Cardiac septum (tissue), 1 donor: ENCODE measurements at regions not wholly inside any gene's neighbourhood (a gene's known extent, or its start where the extent isn't known, plus 50 kb on each side); places are given as distances from the start of the nearest gene placed in this dataset.
"Not testable (repeated sequence)": the region's sequence is repeated elsewhere in the genome, so short reads cannot be mapped to it uniquely, and the experiment has no call there.

Source experiments
- DNase-seq: peaks from one replicate; pipeline ENCODE4 v3.0.0-alpha.2; 2020; ENCODE audit warnings: low spot score
- intact Hi-C: fragments of 100-400 bp; cut with DNase I; formaldehyde crosslinking; loops from one replicate; pipeline ENCODE4 v1.14.0; 2022
- donor health status: DM: no; HTN: no; CAD: no.

- DNase-seq, result no peak
- intact Hi-C loops, result loop anchor here (5.0 to 10.0 kb wide), 2 partner anchors 37 to 190 kb away; no protein-coding TSS in a partner anchor
Measured at GRCh38 chr1:172934417-172934762, 116.4 kb downstream of the TNFSF18 start.

DNA sequence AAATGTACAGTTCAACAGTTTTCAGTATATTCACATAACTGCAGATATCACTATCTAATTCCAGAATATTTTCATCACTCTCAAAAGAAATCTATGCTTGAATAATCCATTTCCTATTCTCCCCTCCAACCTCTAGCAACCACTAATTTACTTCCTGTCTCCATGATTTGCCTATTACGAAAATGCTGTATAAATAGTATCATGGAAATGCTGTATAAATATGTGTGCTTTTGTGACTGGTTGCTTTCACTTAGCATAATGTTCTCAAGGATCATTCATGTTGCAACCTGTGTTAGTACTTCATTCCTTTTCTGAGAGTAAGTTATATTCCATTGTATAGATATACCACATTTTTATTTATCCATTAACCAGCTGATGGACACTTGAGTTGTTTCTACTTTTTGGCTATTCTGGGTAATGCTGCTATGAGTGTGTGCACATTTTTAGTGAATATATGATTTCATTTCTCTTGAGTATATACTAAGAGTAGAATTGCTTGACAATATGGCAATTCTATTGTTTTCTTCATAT lies 115.6 kb downstream of the TNFSF18 start:
- intact Hi-C loops, result loop anchor here (10.0 kb wide), 1 partner anchor 190 kb away; no protein-coding TSS in a partner anchor
- no peak for DNase-seq

DNA sequence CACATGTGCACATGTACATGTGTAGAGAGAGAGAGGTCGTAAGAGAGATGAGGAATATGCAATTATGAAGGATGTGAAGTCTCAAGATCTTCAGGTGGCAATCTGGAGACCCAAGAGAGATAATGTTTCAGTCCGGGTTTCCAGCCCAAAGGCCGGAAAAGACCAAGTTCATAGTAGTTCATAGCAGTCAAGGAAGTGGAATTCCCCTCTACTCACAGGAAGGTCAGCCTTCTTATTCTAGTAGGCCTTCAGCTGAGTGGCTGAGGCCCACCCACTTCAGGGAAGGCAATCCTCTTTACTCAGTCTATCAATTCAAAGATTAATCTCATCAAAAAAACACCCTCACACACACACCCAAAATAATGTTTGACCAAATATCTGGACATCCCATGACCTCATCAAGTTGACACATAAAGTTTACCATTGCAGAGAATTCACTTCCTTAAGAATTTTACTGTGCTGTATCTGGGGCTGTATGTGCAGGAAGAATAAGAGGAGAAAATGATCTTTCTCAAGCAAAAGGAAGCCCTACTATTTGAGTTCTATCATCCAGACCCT lies 114.6 kb downstream of the TNFSF18 start:
- no peak for DNase-seq

GRCh38 chr1:172938681-172939080 lies 112.1 kb downstream of the TNFSF18 start:
- intact Hi-C loops, result loop anchor here (10.0 kb wide), 1 partner anchor 186 kb away; no protein-coding TSS in a partner anchor
- DNase-seq, result no peak

More for the DNA sequence above, 114.6 kb downstream of the TNFSF18 start:
- intact Hi-C loops, result loop anchor here (10.0 kb wide), 1 partner anchor 189 kb away; no protein-coding TSS in a partner anchor

DNA sequence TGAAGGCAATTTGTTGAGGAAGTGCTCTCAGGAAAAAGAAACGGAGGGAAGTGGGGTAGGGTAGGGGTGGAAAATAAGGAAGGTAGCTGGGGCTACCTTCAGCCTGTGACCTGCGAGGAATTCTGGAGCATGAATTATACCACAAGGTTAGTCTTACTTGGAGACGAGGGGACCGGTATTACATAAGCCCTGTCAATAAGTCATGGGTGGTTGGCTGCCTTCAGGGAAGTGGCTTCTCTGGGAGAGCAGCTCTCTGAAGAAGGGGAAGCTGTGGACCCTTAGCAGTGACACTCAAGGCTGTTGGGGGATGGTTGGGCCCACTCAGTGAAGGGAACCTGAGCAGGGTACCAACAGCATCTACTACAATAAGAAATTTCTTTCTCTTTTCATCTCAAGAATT lies 111.3 kb downstream of the TNFSF18 start:
- intact Hi-C loops, result loop anchor here (10.0 kb wide), 1 partner anchor 185 kb away; no protein-coding TSS in a partner anchor
- no peak for DNase-seq

- intact Hi-C loops, result no loop called here
- DNase-seq, result no peak
Measured at GRCh38 chr1:172940174-172940855, 110.4 kb downstream of the TNFSF18 start.

GRCh38 chr1:172941471-172941870 lies 109.3 kb downstream of the TNFSF18 start:
- DNase-seq, result no peak
- intact Hi-C loops, result no loop called here

GRCh38 chr1:172941945-172942344 lies 108.8 kb downstream of the TNFSF18 start:
- intact Hi-C loops, result no loop called here
- DNase-seq, result no peak

DNA sequence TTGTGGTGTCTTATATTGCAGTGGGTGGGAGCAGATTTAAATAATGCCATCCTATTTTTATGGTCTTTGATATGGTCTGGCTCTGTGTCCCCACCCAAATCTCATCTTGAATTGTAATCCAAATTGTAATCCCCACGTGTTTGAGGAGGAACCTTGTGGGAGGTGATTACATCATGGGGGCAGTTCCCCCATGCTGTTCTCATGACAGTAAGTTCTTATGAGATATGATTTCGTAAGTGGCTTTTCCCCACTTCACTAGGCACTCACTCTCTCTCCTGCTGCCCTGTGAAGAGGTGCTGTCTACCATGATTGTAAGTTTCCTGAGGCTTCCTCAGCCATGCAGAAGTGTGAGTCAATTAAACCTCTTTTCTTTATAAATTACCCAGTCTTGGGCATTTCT lies 107.6 kb downstream of the TNFSF18 start:
- DNase-seq, intact Hi-C loops: not testable (repeated sequence)

DNA sequence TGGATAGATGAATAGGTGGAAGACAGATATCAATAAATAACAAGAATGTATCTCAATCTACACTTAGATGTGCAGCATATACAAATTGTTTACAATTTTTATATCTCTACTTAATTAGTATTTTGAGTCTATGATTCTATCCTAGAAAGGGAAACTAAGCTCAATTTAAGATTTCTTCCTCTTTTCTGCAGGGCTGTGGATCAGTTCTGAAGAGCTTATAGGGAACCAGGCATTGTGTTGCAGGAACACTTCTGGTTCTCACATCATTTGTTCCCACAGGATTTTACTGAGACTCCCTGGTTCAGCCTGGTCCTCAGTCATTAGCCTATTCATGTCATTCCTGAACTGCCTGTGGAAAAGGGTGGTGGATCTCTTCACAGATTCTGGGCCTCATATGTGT lies 105.8 kb downstream of the TNFSF18 start:
- intact Hi-C loops, result no loop called here
- DNase-seq, result no peak

DNA sequence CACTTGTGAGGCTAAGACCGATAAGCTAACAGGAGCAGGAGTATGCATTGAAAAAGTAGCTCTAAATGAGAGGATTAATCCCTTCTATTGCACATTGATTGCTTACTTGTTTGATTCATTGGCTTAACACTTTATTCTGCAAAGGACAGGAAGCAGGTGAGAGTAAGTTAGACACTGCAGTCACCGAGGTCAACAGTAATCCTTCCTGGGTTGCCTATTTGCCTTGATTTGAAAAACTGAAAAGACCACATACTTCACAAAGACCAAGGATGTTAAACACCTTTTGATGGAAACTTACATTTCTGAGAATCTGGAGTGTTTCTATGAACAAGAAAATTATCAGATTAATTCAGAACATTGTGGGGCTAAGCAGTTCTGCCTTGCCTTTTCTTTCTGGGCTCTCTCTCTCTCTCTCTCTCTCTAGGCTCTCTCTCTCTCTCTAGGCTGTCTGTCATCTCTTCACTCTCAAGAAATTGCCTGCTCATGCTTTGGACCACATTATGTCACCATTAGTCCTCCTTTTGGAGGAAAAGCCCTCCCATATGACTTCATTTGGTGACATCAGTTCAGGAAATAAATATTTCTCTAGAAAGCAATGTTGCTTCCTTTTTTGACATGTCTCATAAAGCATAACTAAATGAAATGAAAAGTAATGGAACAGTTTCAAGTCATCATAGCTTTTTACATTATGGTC lies 103.8 kb downstream of the TNFSF18 start:
- intact Hi-C loops, result no loop called here

GRCh38 chr1:172948457-172948856 lies 102.3 kb downstream of the TNFSF18 start:
- DNase-seq, result no peak

More for the DNA sequence above, 103.8 kb downstream of the TNFSF18 start:
- no peak for DNase-seq

GRCh38 chr1:172949096-172949495 lies 101.6 kb downstream of the TNFSF18 start:
- intact Hi-C loops, result no loop called here
- DNase-seq, result no peak

More at GRCh38 chr1:172948457-172948856, 102.3 kb downstream of the TNFSF18 start:
- intact Hi-C loops, result no loop called here

- intact Hi-C loops, result no loop called here
- no peak for DNase-seq
Measured at GRCh38 chr1:172950528-172950927, 100.2 kb downstream of the TNFSF18 start.

DNA sequence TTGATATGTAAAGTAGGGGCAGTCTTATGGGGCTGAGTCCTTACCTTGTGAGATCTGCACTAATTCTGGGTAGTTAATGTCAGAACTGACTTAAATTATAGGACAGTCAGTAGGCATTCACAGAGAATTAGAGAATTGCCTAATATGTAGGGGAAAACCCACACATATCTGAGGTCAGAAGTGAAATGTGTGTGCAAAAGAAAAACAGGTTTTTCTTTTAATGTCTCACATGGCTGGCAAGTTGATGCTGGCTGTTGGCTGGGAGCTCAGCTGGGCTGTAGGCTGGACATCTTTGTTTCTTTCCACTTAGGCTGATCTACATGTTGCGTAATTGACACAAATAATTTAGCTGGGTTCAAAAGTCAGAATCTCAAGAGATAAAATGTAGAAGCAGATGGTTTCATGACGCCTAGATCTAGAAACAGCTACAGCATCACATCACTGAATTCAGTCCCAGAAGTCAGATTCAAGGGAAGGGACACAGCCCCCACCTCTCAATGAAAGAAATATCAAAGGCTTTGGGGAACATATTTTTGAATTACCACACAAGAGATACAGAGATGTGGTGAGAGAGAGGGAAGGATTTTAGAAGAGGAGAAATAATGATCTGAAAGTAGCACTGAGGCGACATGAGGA lies 98.9 kb downstream of the TNFSF18 start:
- no peak for DNase-seq
- intact Hi-C loops, result no loop called here

- intact Hi-C loops, result no loop called here
- DNase-seq, result no peak
Measured at GRCh38 chr1:172952516-172952915, 98.2 kb downstream of the TNFSF18 start.

DNA sequence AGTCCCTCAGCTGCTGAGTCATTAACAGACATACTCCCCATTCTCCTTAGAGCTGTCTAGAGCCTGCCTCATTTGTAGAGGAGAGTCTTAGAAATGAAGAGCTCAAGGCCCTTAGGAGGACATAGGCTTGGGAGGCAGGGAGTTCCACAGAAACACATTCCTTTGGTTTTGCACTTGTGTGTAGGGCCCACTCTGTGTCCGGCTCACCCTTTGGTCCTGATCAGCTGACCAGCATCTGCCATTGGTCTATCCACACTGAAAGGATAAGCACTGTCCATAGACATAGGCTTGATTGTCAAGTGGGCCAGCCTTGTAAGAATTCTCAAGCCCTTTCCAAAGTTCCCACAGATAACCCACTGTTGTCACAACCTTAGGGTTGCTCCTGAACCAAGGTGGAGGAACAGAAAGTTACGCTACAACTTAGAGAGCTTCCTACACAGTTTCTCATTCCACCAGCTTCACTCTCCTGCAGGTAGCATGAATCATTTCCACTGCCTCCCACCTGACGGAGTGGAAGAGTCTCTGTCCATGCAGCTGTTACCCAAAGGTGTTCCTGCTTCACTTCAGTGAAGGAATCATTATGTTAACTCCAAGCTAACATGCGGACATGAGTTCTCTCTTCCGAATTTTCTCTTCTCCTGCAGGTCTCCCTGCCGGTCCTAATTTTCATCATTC lies 96.1 kb downstream of the TNFSF18 start:
- intact Hi-C loops, result no loop called here
- no peak for DNase-seq

GRCh38 chr1:172955161-172955815 lies 95.5 kb downstream of the TNFSF18 start:
- no peak for DNase-seq
- intact Hi-C loops, result no loop called here

GRCh38 chr1:172956871-172957270 lies 93.9 kb downstream of the TNFSF18 start:
- intact Hi-C loops, result no loop called here
- DNase-seq, result no peak
